ENCODE measurements at regions not wholly inside any gene's neighbourhood (a gene's known extent, or its start where the extent isn't known, plus 50 kb on each side); places are given as distances from the start of the nearest gene placed in this dataset.

GRCh38 chr2:8229546-8229986 is 452.3 kb upstream of the ID2 start:
- TF ChIP-seq, protein P1, sequence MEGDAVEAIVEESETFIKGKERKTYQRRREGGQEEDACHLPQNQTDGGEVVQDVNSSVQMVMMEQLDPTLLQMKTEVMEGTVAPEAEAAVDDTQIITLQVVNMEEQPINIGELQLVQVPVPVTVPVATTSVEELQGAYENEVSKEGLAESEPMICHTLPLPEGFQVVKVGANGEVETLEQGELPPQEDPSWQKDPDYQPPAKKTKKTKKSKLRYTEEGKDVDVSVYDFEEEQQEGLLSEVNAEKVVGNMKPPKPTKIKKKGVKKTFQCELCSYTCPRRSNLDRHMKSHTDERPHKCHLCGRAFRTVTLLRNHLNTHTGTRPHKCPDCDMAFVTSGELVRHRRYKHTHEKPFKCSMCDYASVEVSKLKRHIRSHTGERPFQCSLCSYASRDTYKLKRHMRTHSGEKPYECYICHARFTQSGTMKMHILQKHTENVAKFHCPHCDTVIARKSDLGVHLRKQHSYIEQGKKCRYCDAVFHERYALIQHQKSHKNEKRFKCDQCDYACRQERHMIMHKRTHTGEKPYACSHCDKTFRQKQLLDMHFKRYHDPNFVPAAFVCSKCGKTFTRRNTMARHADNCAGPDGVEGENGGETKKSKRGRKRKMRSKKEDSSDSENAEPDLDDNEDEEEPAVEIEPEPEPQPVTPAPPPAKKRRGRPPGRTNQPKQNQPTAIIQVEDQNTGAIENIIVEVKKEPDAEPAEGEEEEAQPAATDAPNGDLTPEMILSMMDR (IDR thresholded peaks at IDR 0.05): no peak
- TF ChIP-seq POLR2A (IDR thresholded peaks at IDR 0.05): no peak
